ENCODE measurements at regions not wholly inside any gene's neighbourhood (a gene's known extent, or its start where the extent isn't known, plus 50 kb on each side); places are given as distances from the start of the nearest gene placed in this dataset.

GRCh38 chr1:193516755-193517388 lies 330.5 kb upstream of the B3GALT2 start:
- Histone ChIP-seq H3K4me3 (no peak overlapping the region), H3K27me3 (ENCODE audit: low read depth) (no peaks in the 10 kb centered on the region), H3K36me3 (replicated peaks) (no peaks in the 10 kb centered on the region), H3K9me3 (no peaks in the 10 kb centered on the region), H3K4me1 (no peaks in the 10 kb centered on the region)
- in situ Hi-C loops (cut with MboI; ENCODE audit: low sequenced_read_pairs), result no loop called here
- no peak for DNase-seq (ENCODE audit: low spot score in 2 of 2)

- no peaks in the 10 kb centered on the region for H3K4me1 ChIP-seq
- no peak overlapping the region for H3K4me3 ChIP-seq
- no peak for DNase-seq (ENCODE audit: low spot score in 2 of 2)
- no peaks in the 10 kb centered on the region for H3K27me3 ChIP-seq (ENCODE audit: low read depth)
- H3K9me3 ChIP-seq, result no peaks in the 10 kb centered on the region
- in situ Hi-C loops (cut with MboI; ENCODE audit: low sequenced_read_pairs), result no loop called here
- no peaks in the 10 kb centered on the region for H3K36me3 ChIP-seq (replicated peaks)
Observed at GRCh38 chr1:193514397-193514796, 328.0 kb upstream of the B3GALT2 start.

GRCh38 chr1:193513032-193513431 lies 326.6 kb upstream of the B3GALT2 start:
- H3K4me1 ChIP-seq, result no peaks in the 10 kb centered on the region
- H3K4me3 ChIP-seq, result no peak overlapping the region
- H3K9me3 ChIP-seq, result no peaks in the 10 kb centered on the region
- H3K27me3 ChIP-seq (ENCODE audit: low read depth), result no peaks in the 10 kb centered on the region
- H3K36me3 ChIP-seq (replicated peaks), result no peaks in the 10 kb centered on the region
- in situ Hi-C loops (cut with MboI; ENCODE audit: low sequenced_read_pairs), result no loop called here
- DNase-seq (ENCODE audit: low spot score in 2 of 2), result no peak

- Histone ChIP-seq H3K4me1 (no peaks in the 10 kb centered on the region), H3K36me3 (replicated peaks) (no peaks in the 10 kb centered on the region), H3K9me3 (no peaks in the 10 kb centered on the region), H3K27me3 (ENCODE audit: low read depth) (no peaks in the 10 kb centered on the region), H3K4me3 (no peak overlapping the region)
- in situ Hi-C loops (cut with MboI; ENCODE audit: low sequenced_read_pairs), result no loop called here
- no peak for DNase-seq (ENCODE audit: low spot score in 2 of 2)
Observed at GRCh38 chr1:193504920-193505319, 318.5 kb upstream of the B3GALT2 start.

- Histone ChIP-seq H3K4me3 (no peak overlapping the region), H3K4me1 (no peaks in the 10 kb centered on the region), H3K9me3 (no peaks in the 10 kb centered on the region), H3K36me3 (replicated peaks) (no peaks in the 10 kb centered on the region), H3K27me3 (ENCODE audit: low read depth) (no peaks in the 10 kb centered on the region)
- no peak for DNase-seq (ENCODE audit: low spot score in 2 of 2)
- in situ Hi-C loops (cut with MboI; ENCODE audit: low sequenced_read_pairs), result no loop called here
Observed at GRCh38 chr1:193498088-193498655, 311.8 kb upstream of the B3GALT2 start.

- no peaks in the 10 kb centered on the region for H3K9me3 ChIP-seq
- no peak for DNase-seq (ENCODE audit: low spot score in 2 of 2)
- H3K27me3 ChIP-seq (ENCODE audit: low read depth), result no peaks in the 10 kb centered on the region
- H3K4me3 ChIP-seq, result no peak overlapping the region
- H3K4me1 ChIP-seq, result no peaks in the 10 kb centered on the region
- in situ Hi-C loops (cut with MboI; ENCODE audit: low sequenced_read_pairs), result no loop called here
- H3K36me3 ChIP-seq (replicated peaks), result no peaks in the 10 kb centered on the region
Observed at GRCh38 chr1:193494368-193494767, 308.0 kb upstream of the B3GALT2 start.

- no peak for DNase-seq (ENCODE audit: low spot score in 2 of 2)
- in situ Hi-C loops (cut with MboI; ENCODE audit: low sequenced_read_pairs), result no loop called here
- no peaks in the 10 kb centered on the region for H3K4me1 ChIP-seq
- H3K36me3 ChIP-seq (replicated peaks), result no peaks in the 10 kb centered on the region
- no peaks in the 10 kb centered on the region for H3K9me3 ChIP-seq
- H3K4me3 ChIP-seq, result no peak overlapping the region
- H3K27me3 ChIP-seq (ENCODE audit: low read depth), result no peaks in the 10 kb centered on the region
Observed at GRCh38 chr1:193489191-193489590, 302.8 kb upstream of the B3GALT2 start.

GRCh38 chr1:193487722-193488121 lies 301.3 kb upstream of the B3GALT2 start:
- Histone ChIP-seq H3K9me3 (no peaks in the 10 kb centered on the region), H3K36me3 (replicated peaks) (no peaks in the 10 kb centered on the region), H3K27me3 (ENCODE audit: low read depth) (no peaks in the 10 kb centered on the region), H3K4me3 (no peak overlapping the region), H3K4me1 (no peaks in the 10 kb centered on the region)
- in situ Hi-C loops (cut with MboI; ENCODE audit: low sequenced_read_pairs), result no loop called here
- DNase-seq (ENCODE audit: low spot score in 2 of 2), result no peak

- in situ Hi-C loops (cut with MboI; ENCODE audit: low sequenced_read_pairs), result no loop called here
- Histone ChIP-seq H3K4me3 (no peak overlapping the region), H3K36me3 (replicated peaks) (no peaks in the 10 kb centered on the region)
Observed at GRCh38 chr1:193486671-193487229, 300.3 kb upstream of the B3GALT2 start.

GRCh38 chr1:193480755-193481154 lies 294.3 kb upstream of the B3GALT2 start:
- no peaks in the 10 kb centered on the region for H3K27me3 ChIP-seq (ENCODE audit: low read depth)
- no peaks in the 10 kb centered on the region for H3K4me1 ChIP-seq
- H3K36me3 ChIP-seq (replicated peaks), result no peaks in the 10 kb centered on the region
- DNase-seq (ENCODE audit: low spot score in 2 of 2), result no peak
- H3K9me3 ChIP-seq, result no peaks in the 10 kb centered on the region
- in situ Hi-C loops (cut with MboI; ENCODE audit: low sequenced_read_pairs), result no loop called here
- H3K4me3 ChIP-seq, result no peak overlapping the region

More at GRCh38 chr1:193486671-193487229, 300.3 kb upstream of the B3GALT2 start:
- no peaks in the 10 kb centered on the region for H3K27me3 ChIP-seq (ENCODE audit: low read depth)
- H3K9me3 ChIP-seq, result no peaks in the 10 kb centered on the region
- DNase-seq (ENCODE audit: low spot score in 2 of 2), result no peak
- H3K4me1 ChIP-seq, result no peaks in the 10 kb centered on the region

- in situ Hi-C loops (cut with MboI; ENCODE audit: low sequenced_read_pairs), result no loop called here
- DNase-seq (ENCODE audit: low spot score in 2 of 2), result no peak
- Histone ChIP-seq H3K36me3 (replicated peaks) (no peaks in the 10 kb centered on the region), H3K4me3 (no peak overlapping the region), H3K4me1 (no peaks in the 10 kb centered on the region), H3K27me3 (ENCODE audit: low read depth) (no peaks in the 10 kb centered on the region), H3K9me3 (no peaks in the 10 kb centered on the region)
Observed at GRCh38 chr1:193479187-193479586, 292.8 kb upstream of the B3GALT2 start.

GRCh38 chr1:193476748-193477147 lies 290.3 kb upstream of the B3GALT2 start:
- in situ Hi-C loops (cut with MboI; ENCODE audit: low sequenced_read_pairs), result no loop called here

GRCh38 chr1:193473932-193474331 lies 287.5 kb upstream of the B3GALT2 start:
- Histone ChIP-seq H3K36me3 (replicated peaks) (no peaks in the 10 kb centered on the region), H3K27me3 (ENCODE audit: low read depth) (no peaks in the 10 kb centered on the region), H3K9me3 (no peaks in the 10 kb centered on the region), H3K4me1 (peaks cover 11% of the 10 kb centered on the region), H3K4me3 (no peak overlapping the region)
- in situ Hi-C loops (cut with MboI; ENCODE audit: low sequenced_read_pairs), result no loop called here
- DNase-seq (ENCODE audit: low spot score in 2 of 2), result no peak

More at GRCh38 chr1:193476748-193477147, 290.3 kb upstream of the B3GALT2 start:
- H3K4me3 ChIP-seq, result no peak overlapping the region
- H3K27me3 ChIP-seq (ENCODE audit: low read depth), result no peaks in the 10 kb centered on the region
- H3K36me3 ChIP-seq (replicated peaks), result no peaks in the 10 kb centered on the region
- no peaks in the 10 kb centered on the region for H3K4me1 ChIP-seq
- DNase-seq (ENCODE audit: low spot score in 2 of 2), result no peak
- no peaks in the 10 kb centered on the region for H3K9me3 ChIP-seq

- Histone ChIP-seq H3K9me3 (no peaks in the 10 kb centered on the region), H3K27me3 (ENCODE audit: low read depth) (no peaks in the 10 kb centered on the region), H3K4me1 (peaks cover 13% of the 10 kb centered on the region), H3K36me3 (replicated peaks) (no peaks in the 10 kb centered on the region), H3K4me3 (no peak overlapping the region)
- no peak for DNase-seq (ENCODE audit: low spot score in 2 of 2)
- in situ Hi-C loops (cut with MboI; ENCODE audit: low sequenced_read_pairs), result no loop called here
Observed at GRCh38 chr1:193472838-193473398, 286.5 kb upstream of the B3GALT2 start.
